ENCODE measurements at regions not wholly inside any gene's neighbourhood (a gene's known extent, or its start where the extent isn't known, plus 50 kb on each side); places are given as distances from the start of the nearest gene placed in this dataset.

GRCh38 chr5:82882316-82882715 lies 194.9 kb downstream of the TMEM167A start:
- Mint-ChIP-seq H3K4me1 (peaks cover 38% of the 10 kb centered on the region), H3K27ac (no peak overlapping the region), H3K9me3 (peaks cover 30% of the 10 kb centered on the region), H3K36me3 (peaks cover 25% of the 10 kb centered on the region), H3K27me3 (ENCODE audit: low read depth) (no peaks in the 10 kb centered on the region), H3K4me3 (no peak overlapping the region)
- CTCF ChIA-PET = no interaction called here
- DNase-seq (ENCODE audit: low spot score) = no peak
- ATAC-seq = no peak
- POLR2A ChIA-PET = no interaction called here
- TF ChIP-seq OVOL2 (CRISPR knock-in tag; IDR thresholded peaks at IDR 0.05; ENCODE audit: borderline replicate concordance) (no peak), SMAD4 (CRISPR knock-in tag; IDR thresholded peaks at IDR 0.05) (no peak), EMX1 (CRISPR knock-in tag; IDR thresholded peaks at IDR 0.05) (no peak), STAT6 (CRISPR knock-in tag; conservative IDR thresholded peaks at IDR 0.05; ENCODE audit: low read depth) (no peak), ELF4 (CRISPR knock-in tag; IDR thresholded peaks at IDR 0.05; ENCODE audit: low read depth) (no peak), ZNF671 (CRISPR knock-in tag; IDR thresholded peaks at IDR 0.05) (no peak), CREB1 (CRISPR knock-in tag; IDR thresholded peaks at IDR 0.05) (no peak), FOXJ3 (CRISPR knock-in tag; IDR thresholded peaks at IDR 0.05; ENCODE audit: borderline replicate concordance) (no peak), GRHL2 (CRISPR knock-in tag; IDR thresholded peaks at IDR 0.05; ENCODE audit: insufficient replicate concordance, severe bottlenecking) (no peak), TCF7 (CRISPR knock-in tag; IDR thresholded peaks at IDR 0.05; ENCODE audit: low read depth) (no peak)
- TF ChIP-seq, protein P1, sequence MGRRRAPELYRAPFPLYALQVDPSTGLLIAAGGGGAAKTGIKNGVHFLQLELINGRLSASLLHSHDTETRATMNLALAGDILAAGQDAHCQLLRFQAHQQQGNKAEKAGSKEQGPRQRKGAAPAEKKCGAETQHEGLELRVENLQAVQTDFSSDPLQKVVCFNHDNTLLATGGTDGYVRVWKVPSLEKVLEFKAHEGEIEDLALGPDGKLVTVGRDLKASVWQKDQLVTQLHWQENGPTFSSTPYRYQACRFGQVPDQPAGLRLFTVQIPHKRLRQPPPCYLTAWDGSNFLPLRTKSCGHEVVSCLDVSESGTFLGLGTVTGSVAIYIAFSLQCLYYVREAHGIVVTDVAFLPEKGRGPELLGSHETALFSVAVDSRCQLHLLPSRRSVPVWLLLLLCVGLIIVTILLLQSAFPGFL (CRISPR knock-in tag; IDR thresholded peaks at IDR 0.05; ENCODE audit: borderline replicate concordance) = no peak
- TF ChIP-seq, protein P2, sequence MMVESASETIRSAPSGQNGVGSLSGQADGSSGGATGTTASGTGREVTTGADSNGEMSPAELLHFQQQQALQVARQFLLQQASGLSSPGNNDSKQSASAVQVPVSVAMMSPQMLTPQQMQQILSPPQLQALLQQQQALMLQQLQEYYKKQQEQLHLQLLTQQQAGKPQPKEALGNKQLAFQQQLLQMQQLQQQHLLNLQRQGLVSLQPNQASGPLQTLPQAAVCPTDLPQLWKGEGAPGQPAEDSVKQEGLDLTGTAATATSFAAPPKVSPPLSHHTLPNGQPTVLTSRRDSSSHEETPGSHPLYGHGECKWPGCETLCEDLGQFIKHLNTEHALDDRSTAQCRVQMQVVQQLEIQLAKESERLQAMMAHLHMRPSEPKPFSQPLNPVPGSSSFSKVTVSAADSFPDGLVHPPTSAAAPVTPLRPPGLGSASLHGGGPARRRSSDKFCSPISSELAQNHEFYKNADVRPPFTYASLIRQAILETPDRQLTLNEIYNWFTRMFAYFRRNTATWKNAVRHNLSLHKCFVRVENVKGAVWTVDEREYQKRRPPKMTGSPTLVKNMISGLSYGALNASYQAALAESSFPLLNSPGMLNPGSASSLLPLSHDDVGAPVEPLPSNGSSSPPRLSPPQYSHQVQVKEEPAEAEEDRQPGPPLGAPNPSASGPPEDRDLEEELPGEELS (CRISPR knock-in tag; IDR thresholded peaks at IDR 0.05) = no peak
- TF ChIP-seq, protein P3, sequence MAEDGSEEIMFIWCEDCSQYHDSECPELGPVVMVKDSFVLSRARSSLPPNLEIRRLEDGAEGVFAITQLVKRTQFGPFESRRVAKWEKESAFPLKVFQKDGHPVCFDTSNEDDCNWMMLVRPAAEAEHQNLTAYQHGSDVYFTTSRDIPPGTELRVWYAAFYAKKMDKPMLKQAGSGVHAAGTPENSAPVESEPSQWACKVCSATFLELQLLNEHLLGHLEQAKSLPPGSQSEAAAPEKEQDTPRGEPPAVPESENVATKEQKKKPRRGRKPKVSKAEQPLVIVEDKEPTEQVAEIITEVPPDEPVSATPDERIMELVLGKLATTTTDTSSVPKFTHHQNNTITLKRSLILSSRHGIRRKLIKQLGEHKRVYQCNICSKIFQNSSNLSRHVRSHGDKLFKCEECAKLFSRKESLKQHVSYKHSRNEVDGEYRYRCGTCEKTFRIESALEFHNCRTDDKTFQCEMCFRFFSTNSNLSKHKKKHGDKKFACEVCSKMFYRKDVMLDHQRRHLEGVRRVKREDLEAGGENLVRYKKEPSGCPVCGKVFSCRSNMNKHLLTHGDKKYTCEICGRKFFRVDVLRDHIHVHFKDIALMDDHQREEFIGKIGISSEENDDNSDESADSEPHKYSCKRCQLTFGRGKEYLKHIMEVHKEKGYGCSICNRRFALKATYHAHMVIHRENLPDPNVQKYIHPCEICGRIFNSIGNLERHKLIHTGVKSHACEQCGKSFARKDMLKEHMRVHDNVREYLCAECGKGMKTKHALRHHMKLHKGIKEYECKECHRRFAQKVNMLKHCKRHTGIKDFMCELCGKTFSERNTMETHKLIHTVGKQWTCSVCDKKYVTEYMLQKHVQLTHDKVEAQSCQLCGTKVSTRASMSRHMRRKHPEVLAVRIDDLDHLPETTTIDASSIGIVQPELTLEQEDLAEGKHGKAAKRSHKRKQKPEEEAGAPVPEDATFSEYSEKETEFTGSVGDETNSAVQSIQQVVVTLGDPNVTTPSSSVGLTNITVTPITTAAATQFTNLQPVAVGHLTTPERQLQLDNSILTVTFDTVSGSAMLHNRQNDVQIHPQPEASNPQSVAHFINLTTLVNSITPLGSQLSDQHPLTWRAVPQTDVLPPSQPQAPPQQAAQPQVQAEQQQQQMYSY (CRISPR knock-in tag; IDR thresholded peaks at IDR 0.05) = no peak
- TF ChIP-seq, protein P4, sequence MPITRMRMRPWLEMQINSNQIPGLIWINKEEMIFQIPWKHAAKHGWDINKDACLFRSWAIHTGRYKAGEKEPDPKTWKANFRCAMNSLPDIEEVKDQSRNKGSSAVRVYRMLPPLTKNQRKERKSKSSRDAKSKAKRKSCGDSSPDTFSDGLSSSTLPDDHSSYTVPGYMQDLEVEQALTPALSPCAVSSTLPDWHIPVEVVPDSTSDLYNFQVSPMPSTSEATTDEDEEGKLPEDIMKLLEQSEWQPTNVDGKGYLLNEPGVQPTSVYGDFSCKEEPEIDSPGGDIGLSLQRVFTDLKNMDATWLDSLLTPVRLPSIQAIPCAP (CRISPR knock-in tag; IDR thresholded peaks at IDR 0.05) = no peak

DNA sequence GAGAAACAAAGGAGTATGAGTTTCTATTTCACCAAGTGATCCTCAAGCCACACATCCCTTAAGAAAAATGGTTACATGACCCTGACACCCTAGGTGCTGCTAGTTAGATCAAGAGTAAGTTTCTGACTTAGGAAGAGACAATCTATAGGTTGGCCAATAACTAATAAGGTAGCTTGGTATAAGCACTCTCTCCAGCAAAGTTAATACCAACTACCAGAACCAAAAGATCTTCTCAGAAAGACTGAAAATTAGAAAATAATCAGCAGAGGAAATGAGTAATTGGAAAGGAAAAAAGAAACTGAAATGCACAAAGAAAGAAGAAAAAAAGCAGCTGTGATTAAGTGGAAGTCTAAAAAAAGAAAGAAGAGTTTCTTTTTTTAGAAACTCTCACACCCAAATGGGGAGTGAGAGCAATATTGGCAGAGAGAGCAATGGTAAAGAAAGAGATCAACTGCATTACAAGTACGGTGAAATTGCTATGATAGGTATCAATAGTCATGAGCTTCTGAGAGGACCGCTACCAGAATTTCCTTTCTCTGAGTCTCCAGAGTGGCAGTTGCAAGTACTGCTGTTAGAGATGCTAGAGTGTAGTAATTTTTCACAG lies 195.5 kb downstream of the TMEM167A start:
- CTCF ChIA-PET = no interaction called here
- H3K9me3 Mint-ChIP-seq = peaks cover 30% of the 10 kb centered on the region
- no peak for ATAC-seq
- TF ChIP-seq, protein P5, sequence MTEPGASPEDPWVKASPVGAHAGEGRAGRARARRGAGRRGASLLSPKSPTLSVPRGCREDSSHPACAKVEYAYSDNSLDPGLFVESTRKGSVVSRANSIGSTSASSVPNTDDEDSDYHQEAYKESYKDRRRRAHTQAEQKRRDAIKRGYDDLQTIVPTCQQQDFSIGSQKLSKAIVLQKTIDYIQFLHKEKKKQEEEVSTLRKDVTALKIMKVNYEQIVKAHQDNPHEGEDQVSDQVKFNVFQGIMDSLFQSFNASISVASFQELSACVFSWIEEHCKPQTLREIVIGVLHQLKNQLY (CRISPR knock-in tag; IDR thresholded peaks at IDR 0.05) = no peak
- TF ChIP-seq STAT6 (CRISPR knock-in tag; conservative IDR thresholded peaks at IDR 0.05; ENCODE audit: low read depth) (no peak), SMAD4 (CRISPR knock-in tag; IDR thresholded peaks at IDR 0.05) (no peak)
- TF ChIP-seq, protein P6, sequence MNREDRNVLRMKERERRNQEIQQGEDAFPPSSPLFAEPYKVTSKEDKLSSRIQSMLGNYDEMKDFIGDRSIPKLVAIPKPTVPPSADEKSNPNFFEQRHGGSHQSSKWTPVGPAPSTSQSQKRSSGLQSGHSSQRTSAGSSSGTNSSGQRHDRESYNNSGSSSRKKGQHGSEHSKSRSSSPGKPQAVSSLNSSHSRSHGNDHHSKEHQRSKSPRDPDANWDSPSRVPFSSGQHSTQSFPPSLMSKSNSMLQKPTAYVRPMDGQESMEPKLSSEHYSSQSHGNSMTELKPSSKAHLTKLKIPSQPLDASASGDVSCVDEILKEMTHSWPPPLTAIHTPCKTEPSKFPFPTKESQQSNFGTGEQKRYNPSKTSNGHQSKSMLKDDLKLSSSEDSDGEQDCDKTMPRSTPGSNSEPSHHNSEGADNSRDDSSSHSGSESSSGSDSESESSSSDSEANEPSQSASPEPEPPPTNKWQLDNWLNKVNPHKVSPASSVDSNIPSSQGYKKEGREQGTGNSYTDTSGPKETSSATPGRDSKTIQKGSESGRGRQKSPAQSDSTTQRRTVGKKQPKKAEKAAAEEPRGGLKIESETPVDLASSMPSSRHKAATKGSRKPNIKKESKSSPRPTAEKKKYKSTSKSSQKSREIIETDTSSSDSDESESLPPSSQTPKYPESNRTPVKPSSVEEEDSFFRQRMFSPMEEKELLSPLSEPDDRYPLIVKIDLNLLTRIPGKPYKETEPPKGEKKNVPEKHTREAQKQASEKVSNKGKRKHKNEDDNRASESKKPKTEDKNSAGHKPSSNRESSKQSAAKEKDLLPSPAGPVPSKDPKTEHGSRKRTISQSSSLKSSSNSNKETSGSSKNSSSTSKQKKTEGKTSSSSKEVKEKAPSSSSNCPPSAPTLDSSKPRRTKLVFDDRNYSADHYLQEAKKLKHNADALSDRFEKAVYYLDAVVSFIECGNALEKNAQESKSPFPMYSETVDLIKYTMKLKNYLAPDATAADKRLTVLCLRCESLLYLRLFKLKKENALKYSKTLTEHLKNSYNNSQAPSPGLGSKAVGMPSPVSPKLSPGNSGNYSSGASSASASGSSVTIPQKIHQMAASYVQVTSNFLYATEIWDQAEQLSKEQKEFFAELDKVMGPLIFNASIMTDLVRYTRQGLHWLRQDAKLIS (CRISPR knock-in tag; IDR thresholded peaks at IDR 0.05; ENCODE audit: borderline replicate concordance) = no peak

More for the DNA sequence above, 195.5 kb downstream of the TMEM167A start:
- DNase-seq (ENCODE audit: low spot score) = no peak
- Mint-ChIP-seq H3K4me3 (no peak overlapping the region), H3K27me3 (ENCODE audit: low read depth) (no peaks in the 10 kb centered on the region), H3K27ac (no peak overlapping the region), H3K36me3 (peaks cover 25% of the 10 kb centered on the region), H3K4me1 (peaks cover 32% of the 10 kb centered on the region)
- POLR2A ChIA-PET = no interaction called here
